ENCODE measurements at regions not wholly inside any gene's neighbourhood (a gene's known extent, or its start where the extent isn't known, plus 50 kb on each side); places are given as distances from the start of the nearest gene placed in this dataset.

GRCh38 chr15:95664450-95664849, 666.0 kb upstream of the NR2F2 start:
- TF ChIP-seq CTCF (IDR thresholded peaks at IDR 0.05): no peak
- no peak for TF ChIP-seq POLR2A (IDR thresholded peaks at IDR 0.05)
